Neural progenitor cell (in vitro differentiated cells): ENCODE measurements at regions not wholly inside any gene's neighbourhood (a gene's known extent, or its start where the extent isn't known, plus 50 kb on each side); places are given as distances from the start of the nearest gene placed in this dataset.

Source experiments
- DNase-seq: peaks from one replicate; pipeline ENCODE4 v3.0.0-alpha.2; 2016; ENCODE audit warnings: low spot score
- H2AFZ ChIP-seq: fragments of 200-600 bp; sonication (generic); replicated peaks from 2 replicates; pipeline ENCODE4 v1.6.1; 2016; ENCODE audit warnings: antibody characterized with exemption
- H3F3A ChIP-seq: fragments of 200-600 bp; sonication (generic); 2 replicates; pipeline ENCODE4 v1.6.1; 2016; ENCODE audit warnings: antibody characterized with exemption, low read depth
- H3K27ac ChIP-seq: fragments of 200-600 bp; sonication (generic); 2 replicates; pipeline ENCODE4 v1.5.1; 2016; ENCODE audit warnings: mild to moderate bottlenecking
- H3K27me3 ChIP-seq: fragments of 200-600 bp; sonication (generic); 2 replicates; pipeline ENCODE4 v1.6.1; 2016; ENCODE audit warnings: mild to moderate bottlenecking, moderate library complexity
- H3K36me3 ChIP-seq: fragments of 200-600 bp; sonication (generic); 2 replicates; pipeline ENCODE4 v1.5.1; 2016
- H3K4me1 ChIP-seq: fragments of 200-600 bp; sonication (generic); 2 replicates; pipeline ENCODE4 v1.6.1; 2016; ENCODE audit warnings: mixed run types
- H3K4me2 ChIP-seq: fragments of 200-600 bp; sonication (generic); 2 replicates; pipeline ENCODE4 v1.6.1; 2016
- H3K4me3 ChIP-seq: fragments of 200-600 bp; sonication (generic); 2 replicates; pipeline ENCODE4 v1.5.1; 2016
- H3K79me2 ChIP-seq: fragments of 200-600 bp; sonication (generic); 2 replicates; pipeline ENCODE4 v1.6.1; 2016; ENCODE audit warnings: low read depth
- H3K9ac ChIP-seq: fragments of 200-600 bp; sonication (generic); 2 replicates; pipeline ENCODE4 v1.6.1; 2016
- H3K9me3 ChIP-seq: fragments of 200-600 bp; sonication (generic); 2 replicates; pipeline ENCODE4 v1.5.1; 2016; ENCODE audit warnings: low read depth
- H4K20me1 ChIP-seq: fragments of 200-600 bp; sonication (generic); 2 replicates; pipeline ENCODE4 v1.6.1; 2016; ENCODE audit warnings: low read depth
- H3K27ac Mint-ChIP-seq: 3 replicates; pipeline ENCODE4 v1.8.0; 2021; ENCODE audit warnings: mixed read lengths
- H3K27me3 Mint-ChIP-seq: 2 replicates; pipeline ENCODE4 v1.8.0; 2022; ENCODE audit warnings: low read depth, mild to moderate bottlenecking, inconsistent platforms, moderate library complexity, mixed read lengths; ENCODE audit not compliant: insufficient read depth
- H3K36me3 Mint-ChIP-seq: 3 replicates; pipeline ENCODE4 v1.8.0; 2021; ENCODE audit warnings: mixed read lengths
- H3K4me1 Mint-ChIP-seq: 3 replicates; pipeline ENCODE4 v1.8.0; 2021; ENCODE audit warnings: mixed read lengths
- H3K4me3 Mint-ChIP-seq: 3 replicates; pipeline ENCODE4 v1.8.0; 2021; ENCODE audit warnings: mild to moderate bottlenecking, moderate library complexity, mixed read lengths
- H3K9me3 Mint-ChIP-seq: 3 replicates; pipeline ENCODE4 v1.8.0; 2020; ENCODE audit warnings: mixed read lengths
- CTCF ChIP-seq: fragments of 200-600 bp; sonication (generic); IDR thresholded peaks from 2 replicates; pipeline ENCODE4 v1.5.1; 2017; ENCODE audit warnings: antibody characterized with exemption, mild to moderate bottlenecking
- EZH2 ChIP-seq: fragments of 200-600 bp; sonication (generic); IDR thresholded peaks from 2 replicates; pipeline ENCODE4 v1.6.1; 2017; ENCODE audit warnings: antibody characterized with exemption, mild to moderate bottlenecking, moderate library complexity
- EZH2phosphoT487 ChIP-seq: fragments of 200-600 bp; sonication (generic); IDR thresholded peaks from 2 replicates; pipeline ENCODE4 v1.6.1; 2017; ENCODE audit warnings: antibody characterized with exemption

- Histone ChIP-seq H4K20me1 (no peaks in the 10 kb centered on the region), H3K9me3 (no peaks in the 10 kb centered on the region), H3F3A (no peaks in the 10 kb centered on the region), H3K4me3 (no peak overlapping the region), H2AFZ (no peak overlapping the region), H3K9ac (no peak overlapping the region), H3K4me2 (no peak overlapping the region), H3K27ac (no peak overlapping the region), H3K79me2 (no peaks in the 10 kb centered on the region), H3K4me1 (no peaks in the 10 kb centered on the region), H3K27me3 (no peaks in the 10 kb centered on the region), H3K36me3 (no peaks in the 10 kb centered on the region)
- H3K4me1 Mint-ChIP-seq = no peaks in the 10 kb centered on the region
- no peaks in the 10 kb centered on the region for H3K27me3 Mint-ChIP-seq
- no peak for TF ChIP-seq EZH2phosphoT487
- no peak for TF ChIP-seq CTCF
- TF ChIP-seq EZH2 = no peak
- no peaks in the 10 kb centered on the region for H3K36me3 Mint-ChIP-seq
- no peak overlapping the region for H3K27ac Mint-ChIP-seq
- no peak overlapping the region for H3K4me3 Mint-ChIP-seq
- peaks cover 2% of the 10 kb centered on the region for H3K9me3 Mint-ChIP-seq
- no peak for DNase-seq
Observed at GRCh38 chr9:75532233-75533050, 358.0 kb upstream of the PCSK5 start.

GRCh38 chr9:75539523-75539922 lies 350.9 kb upstream of the PCSK5 start:
- Mint-ChIP-seq H3K36me3 (no peaks in the 10 kb centered on the region), H3K4me1 (no peaks in the 10 kb centered on the region), H3K27me3 (no peaks in the 10 kb centered on the region), H3K4me3 (no peak overlapping the region), H3K9me3 (peaks cover 2% of the 10 kb centered on the region), H3K27ac (no peak overlapping the region)
- Histone ChIP-seq H2AFZ (no peak overlapping the region), H3K27me3 (no peaks in the 10 kb centered on the region), H3K9me3 (no peaks in the 10 kb centered on the region), H3K4me1 (no peaks in the 10 kb centered on the region), H3K4me3 (no peak overlapping the region), H4K20me1 (no peaks in the 10 kb centered on the region), H3K27ac (no peak overlapping the region), H3F3A (no peaks in the 10 kb centered on the region), H3K4me2 (no peak overlapping the region), H3K79me2 (no peaks in the 10 kb centered on the region), H3K36me3 (no peaks in the 10 kb centered on the region), H3K9ac (no peak overlapping the region)
- TF ChIP-seq EZH2 = no peak
- no peak for TF ChIP-seq CTCF
- TF ChIP-seq EZH2phosphoT487 = no peak
- DNase-seq = no peak

GRCh38 chr9:75540185-75540584 lies 350.3 kb upstream of the PCSK5 start:
- no peaks in the 10 kb centered on the region for H3K36me3 ChIP-seq
- H2AFZ ChIP-seq = no peak overlapping the region
- no peak overlapping the region for H3K4me3 ChIP-seq
- Mint-ChIP-seq H3K4me1 (no peaks in the 10 kb centered on the region), H3K27me3 (no peaks in the 10 kb centered on the region), H3K9me3 (peaks cover 2% of the 10 kb centered on the region), H3K27ac (no peak overlapping the region), H3K4me3 (no peak overlapping the region), H3K36me3 (no peaks in the 10 kb centered on the region)
- no peak for DNase-seq
- no peaks in the 10 kb centered on the region for H3K79me2 ChIP-seq
- H3K27me3 ChIP-seq = no peaks in the 10 kb centered on the region
- H3K9me3 ChIP-seq = no peaks in the 10 kb centered on the region
- H3F3A ChIP-seq = no peaks in the 10 kb centered on the region
- no peak for TF ChIP-seq CTCF
- TF ChIP-seq EZH2 = no peak
- TF ChIP-seq EZH2phosphoT487 = no peak
- no peak overlapping the region for H3K4me2 ChIP-seq
- H3K27ac ChIP-seq = no peak overlapping the region
- no peaks in the 10 kb centered on the region for H3K4me1 ChIP-seq
- no peaks in the 10 kb centered on the region for H4K20me1 ChIP-seq
- no peak overlapping the region for H3K9ac ChIP-seq
